DND-41 (cell line): ENCODE measurements at regions not wholly inside any gene's neighbourhood (a gene's known extent, or its start where the extent isn't known, plus 50 kb on each side); places are given as distances from the start of the nearest gene placed in this dataset.

ENCODE experiments used
- ATAC-seq: fragments of 200-7000 bp; cut with Tn5 transposase; 3 replicates; pipeline ENCODE4 v1.9.1; 2021; ENCODE audit warnings: low read depth; ENCODE audit not compliant: insufficient read depth
- DNase-seq: peaks from one replicate; pipeline ENCODE4 v3.0.0-alpha.2; 2020
- H2AFZ ChIP-seq: 2 replicates; pipeline ENCODE4 v1.6.0; 2012; ENCODE audit warnings: low read depth, low read length
- H3K27ac ChIP-seq: 2 replicates; pipeline ENCODE4 v1.5.1; 2012; ENCODE audit warnings: low read length, inconsistent platforms
- H3K27me3 ChIP-seq: fragments of 200-600 bp; sonication (generic); 2 replicates; pipeline ENCODE4 v1.6.0; 2012; ENCODE audit warnings: low read length, mild to moderate bottlenecking, inconsistent platforms; ENCODE audit not compliant: insufficient read depth, poor library complexity
- H3K36me3 ChIP-seq: 2 replicates; pipeline ENCODE4 v1.5.1; 2012; ENCODE audit warnings: low read length, inconsistent platforms; ENCODE audit not compliant: insufficient read depth
- H3K4me1 ChIP-seq: 2 replicates; pipeline ENCODE4 v1.5.1; 2012; ENCODE audit warnings: mild to moderate bottlenecking, low read length; ENCODE audit not compliant: insufficient read depth
- H3K4me2 ChIP-seq: 2 replicates; pipeline ENCODE4 v1.6.0; 2012; ENCODE audit warnings: mild to moderate bottlenecking, moderate library complexity, low read length, inconsistent platforms; ENCODE audit not compliant: insufficient read depth
- H3K4me3 ChIP-seq, 2 experiments: fragments of 200-600 bp in 1 of 2; shearing (Covaris generic) in 1 of 2; 2 replicates each; pipeline ENCODE4 v1.5.1; 2012 to 2016; ENCODE audit warnings: inconsistent platforms in 2 of 2, low read length in 2 of 2, mild to moderate bottlenecking in 2 of 2, low read depth in 1 of 2, moderate library complexity in 1 of 2
- H3K79me2 ChIP-seq: 2 replicates; pipeline ENCODE4 v1.6.0; 2012; ENCODE audit warnings: low read length, inconsistent platforms; ENCODE audit not compliant: insufficient read depth
- H3K9ac ChIP-seq: 2 replicates; pipeline ENCODE4 v1.6.0; 2012; ENCODE audit warnings: low read depth, mild to moderate bottlenecking, inconsistent platforms, low read length, moderate library complexity
- H3K9me3 ChIP-seq: 2 replicates; pipeline ENCODE4 v1.5.1; 2012; ENCODE audit warnings: low read length, moderate library complexity, mild to moderate bottlenecking, inconsistent platforms; ENCODE audit not compliant: insufficient read depth, severe bottlenecking
- H4K20me1 ChIP-seq: 2 replicates; pipeline ENCODE4 v1.6.0; 2012; ENCODE audit warnings: low read length; ENCODE audit not compliant: insufficient read depth
- CTCF ChIP-seq: IDR thresholded peaks from 2 replicates; pipeline ENCODE4 v1.5.1; 2012; ENCODE audit warnings: borderline replicate concordance, low read length, moderate library complexity, mild to moderate bottlenecking; ENCODE audit not compliant: poor library complexity, severe bottlenecking; ENCODE audit errors: extremely low read depth
- EZH2 ChIP-seq: IDR thresholded peaks from 3 replicates; pipeline ENCODE4 v1.6.1; 2012; ENCODE audit warnings: borderline replicate concordance, low read depth, mild to moderate bottlenecking, moderate library complexity, low read length, inconsistent platforms; ENCODE audit not compliant: severe bottlenecking

DNA sequence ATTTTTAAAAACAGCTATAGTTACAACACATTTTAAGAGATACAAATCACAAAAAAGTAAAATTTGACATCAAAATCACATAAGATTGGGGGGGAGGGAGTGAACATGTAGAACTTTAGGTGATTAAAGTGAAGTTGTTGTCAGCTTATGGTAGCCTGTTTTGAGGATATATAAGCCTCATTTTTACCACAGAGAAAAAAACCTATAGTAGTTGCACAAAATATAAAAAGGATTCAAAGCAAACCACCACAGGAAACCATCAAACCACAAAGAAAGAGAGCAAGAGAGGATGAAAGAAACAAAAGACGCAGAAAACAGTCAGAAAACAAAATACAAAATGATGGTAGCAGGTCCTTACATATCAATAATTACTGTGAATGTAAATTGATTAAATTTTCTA, 291.9 kb upstream of the DEPDC1 start:
- peaks cover 13% of the 10 kb centered on the region for H3K4me1 ChIP-seq
- no peak for DNase-seq
- no peak overlapping the region for H3K4me2 ChIP-seq
- peak; percentile 53; the same call in 2 of the 3 replicates for ATAC-seq
- H3K4me3 ChIP-seq = no peak overlapping the region
- no peaks in the 10 kb centered on the region for H3K9me3 ChIP-seq
- no peak overlapping the region for H2AFZ ChIP-seq
- H3K27ac ChIP-seq = no peak overlapping the region
- no peak overlapping the region for H3K9ac ChIP-seq
- H3K36me3 ChIP-seq = no peaks in the 10 kb centered on the region
- H3K79me2 ChIP-seq = no peaks in the 10 kb centered on the region
- TF ChIP-seq EZH2 (no peak), CTCF (no peak)
- H3K27me3 ChIP-seq = no peaks in the 10 kb centered on the region
- H4K20me1 ChIP-seq = no peaks in the 10 kb centered on the region

- no peaks in the 10 kb centered on the region for H4K20me1 ChIP-seq
- no peak overlapping the region for H3K4me2 ChIP-seq
- H3K4me3 ChIP-seq = no peak overlapping the region
- DNase-seq (no peak), ATAC-seq (no peak)
- H3K79me2 ChIP-seq = no peaks in the 10 kb centered on the region
- H3K9ac ChIP-seq = no peak overlapping the region
- no peak for TF ChIP-seq EZH2
- no peaks in the 10 kb centered on the region for H3K36me3 ChIP-seq
- H3K27ac ChIP-seq = no peak overlapping the region
- H2AFZ ChIP-seq = no peak overlapping the region
- H3K9me3 ChIP-seq = no peaks in the 10 kb centered on the region
- H3K4me1 ChIP-seq = peaks cover 13% of the 10 kb centered on the region
- no peaks in the 10 kb centered on the region for H3K27me3 ChIP-seq
Measured at GRCh38 chr1:68791800-68792199, 294.9 kb upstream of the DEPDC1 start.

DNA sequence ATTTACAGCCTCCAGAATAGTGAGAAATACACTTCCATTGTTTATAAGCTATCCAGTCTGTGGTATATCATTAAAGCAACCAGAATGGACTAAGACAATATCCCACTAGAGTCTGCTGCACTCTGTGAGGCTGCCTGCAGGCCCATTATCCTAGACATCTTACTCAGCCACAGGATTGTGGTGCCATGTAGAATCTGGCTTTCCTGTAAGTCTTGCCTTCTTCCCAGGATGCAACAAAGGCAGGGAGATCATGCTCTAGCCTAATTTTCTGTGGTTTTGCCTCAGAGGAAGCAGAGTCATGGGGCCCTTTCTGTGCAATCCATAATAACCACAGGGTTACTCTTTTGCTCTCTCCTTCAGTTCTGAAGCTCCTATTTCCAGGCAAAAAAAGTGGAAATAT, 299.1 kb upstream of the DEPDC1 start:
- no peak overlapping the region for H3K9ac ChIP-seq
- no peaks in the 10 kb centered on the region for H3K4me1 ChIP-seq
- H4K20me1 ChIP-seq = no peaks in the 10 kb centered on the region
- DNase-seq (no peak), ATAC-seq (no peak)
- H3K79me2 ChIP-seq = no peaks in the 10 kb centered on the region
- H3K4me2 ChIP-seq = no peak overlapping the region
- no peaks in the 10 kb centered on the region for H3K36me3 ChIP-seq
- H2AFZ ChIP-seq = no peak overlapping the region
- no peak overlapping the region for H3K4me3 ChIP-seq
- no peak for TF ChIP-seq CTCF
- H3K27me3 ChIP-seq = no peaks in the 10 kb centered on the region
- no peaks in the 10 kb centered on the region for H3K9me3 ChIP-seq
- no peak overlapping the region for H3K27ac ChIP-seq

- no peak overlapping the region for H3K4me3 ChIP-seq
- H2AFZ ChIP-seq = no peak overlapping the region
- no peaks in the 10 kb centered on the region for H3K27me3 ChIP-seq
- no peaks in the 10 kb centered on the region for H3K79me2 ChIP-seq
- no peak overlapping the region for H3K4me2 ChIP-seq
- no peak overlapping the region for H3K27ac ChIP-seq
- no peaks in the 10 kb centered on the region for H3K9me3 ChIP-seq
- no peaks in the 10 kb centered on the region for H3K36me3 ChIP-seq
- TF ChIP-seq CTCF (no peak), EZH2 (no peak)
- no peaks in the 10 kb centered on the region for H3K4me1 ChIP-seq
- ATAC-seq (no peak), DNase-seq (no peak)
- no peak overlapping the region for H3K9ac ChIP-seq
- no peaks in the 10 kb centered on the region for H4K20me1 ChIP-seq
Measured at GRCh38 chr1:68796888-68797287, 300.0 kb upstream of the DEPDC1 start.
